ENCODE measurements at regions not wholly inside any gene's neighbourhood (a gene's known extent, or its start where the extent isn't known, plus 50 kb on each side); places are given as distances from the start of the nearest gene placed in this dataset.

DNA sequence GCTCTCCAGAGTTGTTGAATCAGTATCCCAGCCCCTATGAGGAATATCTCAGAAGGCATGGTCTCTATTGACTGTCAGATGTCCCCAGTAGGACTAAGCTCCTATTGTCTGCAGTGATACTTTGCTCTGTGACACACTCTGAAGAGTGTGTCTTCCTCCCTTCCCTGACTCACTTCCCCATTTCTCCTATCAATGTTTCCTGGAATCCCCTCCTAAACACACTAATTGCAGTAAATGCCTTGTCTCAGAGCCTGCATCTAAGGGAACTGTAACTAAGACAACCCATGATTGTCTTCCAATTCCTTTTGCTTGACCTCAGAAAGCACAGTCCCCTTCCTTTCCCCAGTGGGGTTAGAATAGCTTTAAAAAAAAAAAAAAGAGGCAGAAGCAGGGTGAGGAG, 397.3 kb upstream of the PROK2 start:
- Mint-ChIP-seq H3K4me3 (no peak overlapping the region), H3K9me3 (no peaks in the 10 kb centered on the region), H3K36me3 (no peaks in the 10 kb centered on the region), H3K27me3 (ENCODE audit: insufficient read depth, low read depth) (peaks cover 11% of the 10 kb centered on the region), H3K27ac (no peak overlapping the region), H3K4me1 (peaks cover 8% of the 10 kb centered on the region)
- Histone ChIP-seq H3K27me3 (no peaks in the 10 kb centered on the region), H3F3A (ENCODE audit: low read depth) (no peaks in the 10 kb centered on the region), H3K9me3 (ENCODE audit: low read depth) (no peaks in the 10 kb centered on the region), H3K9ac (no peak overlapping the region), H3K4me1 (peaks cover 5% of the 10 kb centered on the region), H2AFZ (replicated peaks) (no peak overlapping the region), H3K4me2 (no peak overlapping the region), H3K4me3 (no peak overlapping the region), H3K27ac (no peak overlapping the region), H3K79me2 (ENCODE audit: low read depth) (no peaks in the 10 kb centered on the region), H4K20me1 (ENCODE audit: low read depth) (no peaks in the 10 kb centered on the region), H3K36me3 (no peaks in the 10 kb centered on the region)
- TF ChIP-seq EZH2 (IDR thresholded peaks at IDR 0.05) (no peak), EZH2phosphoT487 (IDR thresholded peaks at IDR 0.05) (no peak)
- no peak for DNase-seq (ENCODE audit: low spot score)

- no peak overlapping the region for H3K4me3 ChIP-seq
- no peaks in the 10 kb centered on the region for H3K27me3 ChIP-seq
- H3K4me2 ChIP-seq, result no peak overlapping the region
- no peak overlapping the region for H3K9ac ChIP-seq
- DNase-seq (ENCODE audit: low spot score), result no peak
- H3F3A ChIP-seq (ENCODE audit: low read depth), result no peaks in the 10 kb centered on the region
- H3K27ac ChIP-seq, result no peak overlapping the region
- Mint-ChIP-seq H3K36me3 (no peaks in the 10 kb centered on the region), H3K4me3 (no peak overlapping the region), H3K27ac (no peak overlapping the region), H3K9me3 (no peaks in the 10 kb centered on the region), H3K4me1 (peaks cover 12% of the 10 kb centered on the region), H3K27me3 (ENCODE audit: insufficient read depth, low read depth) (peaks cover 5% of the 10 kb centered on the region)
- TF ChIP-seq EZH2 (IDR thresholded peaks at IDR 0.05), result no peak
- TF ChIP-seq CTCF (IDR thresholded peaks at IDR 0.05), result no peak
- H3K36me3 ChIP-seq, result no peaks in the 10 kb centered on the region
- H3K79me2 ChIP-seq (ENCODE audit: low read depth), result no peaks in the 10 kb centered on the region
- no peak overlapping the region for H2AFZ ChIP-seq (replicated peaks)
- H4K20me1 ChIP-seq (ENCODE audit: low read depth), result no peaks in the 10 kb centered on the region
- no peaks in the 10 kb centered on the region for H3K9me3 ChIP-seq (ENCODE audit: low read depth)
- peaks cover 5% of the 10 kb centered on the region for H3K4me1 ChIP-seq
Measured at GRCh38 chr3:72181251-72181650, 396.3 kb upstream of the PROK2 start.

GRCh38 chr3:72180405-72180804, 395.5 kb upstream of the PROK2 start:
- DNase-seq (ENCODE audit: low spot score), result no peak
- Histone ChIP-seq H2AFZ (replicated peaks) (no peak overlapping the region), H3K9me3 (ENCODE audit: low read depth) (no peaks in the 10 kb centered on the region), H3K4me2 (no peak overlapping the region), H3K27me3 (no peaks in the 10 kb centered on the region), H3K9ac (no peak overlapping the region), H3F3A (ENCODE audit: low read depth) (no peaks in the 10 kb centered on the region), H3K79me2 (ENCODE audit: low read depth) (no peaks in the 10 kb centered on the region), H3K36me3 (no peaks in the 10 kb centered on the region), H3K27ac (no peak overlapping the region), H3K4me1 (peaks cover 5% of the 10 kb centered on the region), H3K4me3 (no peak overlapping the region), H4K20me1 (ENCODE audit: low read depth) (no peaks in the 10 kb centered on the region)
- H3K27me3 Mint-ChIP-seq (ENCODE audit: insufficient read depth, low read depth), result peaks cover 8% of the 10 kb centered on the region
- peaks cover 12% of the 10 kb centered on the region for H3K4me1 Mint-ChIP-seq
- H3K4me3 Mint-ChIP-seq, result no peak overlapping the region
- H3K27ac Mint-ChIP-seq, result no peak overlapping the region
- TF ChIP-seq EZH2 (IDR thresholded peaks at IDR 0.05), result no peak
- TF ChIP-seq EZH2phosphoT487 (IDR thresholded peaks at IDR 0.05), result no peak
- no peak for TF ChIP-seq CTCF (IDR thresholded peaks at IDR 0.05)
- H3K9me3 Mint-ChIP-seq, result no peaks in the 10 kb centered on the region
- no peaks in the 10 kb centered on the region for H3K36me3 Mint-ChIP-seq

DNA sequence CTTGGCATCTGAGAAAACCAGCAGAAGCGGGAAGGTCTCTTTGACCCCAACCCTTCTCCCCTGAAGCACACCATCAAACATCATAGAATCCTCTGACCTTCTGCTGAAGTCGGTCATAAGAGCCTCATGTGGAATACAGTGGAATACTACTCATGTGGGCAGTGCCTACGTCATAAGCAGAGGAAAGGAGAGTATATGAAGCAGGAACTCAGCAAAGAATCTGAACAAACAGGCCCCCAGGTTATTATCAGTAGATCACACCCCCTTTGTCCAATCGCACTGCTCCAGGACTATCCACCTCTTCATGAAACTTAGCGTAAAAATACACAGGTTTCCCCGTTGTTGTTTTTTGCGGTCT, 394.1 kb upstream of the PROK2 start:
- H3K4me2 ChIP-seq, result no peak overlapping the region
- peaks cover 15% of the 10 kb centered on the region for H3K4me1 Mint-ChIP-seq

More for the DNA sequence above, 394.1 kb upstream of the PROK2 start:
- H3K36me3 ChIP-seq, result no peaks in the 10 kb centered on the region
- no peak overlapping the region for H3K4me3 ChIP-seq
- H3K27me3 ChIP-seq, result no peaks in the 10 kb centered on the region
- DNase-seq (ENCODE audit: low spot score), result no peak
- Mint-ChIP-seq H3K27ac (no peak overlapping the region), H3K27me3 (ENCODE audit: insufficient read depth, low read depth) (peaks cover 7% of the 10 kb centered on the region), H3K4me3 (no peak overlapping the region), H3K9me3 (no peaks in the 10 kb centered on the region), H3K36me3 (no peaks in the 10 kb centered on the region)
- peaks cover 5% of the 10 kb centered on the region for H3K4me1 ChIP-seq
- no peaks in the 10 kb centered on the region for H3K79me2 ChIP-seq (ENCODE audit: low read depth)
- no peaks in the 10 kb centered on the region for H3F3A ChIP-seq (ENCODE audit: low read depth)
- H2AFZ ChIP-seq (replicated peaks), result no peak overlapping the region
- H3K9me3 ChIP-seq (ENCODE audit: low read depth), result no peaks in the 10 kb centered on the region
- no peaks in the 10 kb centered on the region for H4K20me1 ChIP-seq (ENCODE audit: low read depth)
- H3K9ac ChIP-seq, result no peak overlapping the region
- no peak for TF ChIP-seq CTCF (IDR thresholded peaks at IDR 0.05)
- no peak for TF ChIP-seq EZH2 (IDR thresholded peaks at IDR 0.05)
- TF ChIP-seq EZH2phosphoT487 (IDR thresholded peaks at IDR 0.05), result no peak
- no peak overlapping the region for H3K27ac ChIP-seq
